ENCODE measurements at regions not wholly inside any gene's neighbourhood (a gene's known extent, or its start where the extent isn't known, plus 50 kb on each side); places are given as distances from the start of the nearest gene placed in this dataset.

GRCh38 chr6:145241039-145241438, 494.3 kb downstream of the EPM2A start:
- no peaks in the 10 kb centered on the region for H3K36me3 Mint-ChIP-seq (ENCODE audit: unreplicated experiment)

GRCh38 chr6:145241721-145242120, 493.6 kb downstream of the EPM2A start:
- no peak for DNase-seq
- Mint-ChIP-seq H3K9me3 (ENCODE audit: unreplicated experiment) (no peaks in the 10 kb centered on the region), H3K4me3 (ENCODE audit: unreplicated experiment) (no peak overlapping the region), H3K27ac (ENCODE audit: unreplicated experiment) (no peak overlapping the region), H3K27me3 (ENCODE audit: unreplicated experiment) (no peaks in the 10 kb centered on the region), H3K36me3 (ENCODE audit: unreplicated experiment) (no peaks in the 10 kb centered on the region), H3K4me1 (ENCODE audit: low read depth, unreplicated experiment) (no peaks in the 10 kb centered on the region)
- no peak for TF ChIP-seq CTCF (IDR thresholded peaks at IDR 0.05; ENCODE audit: partially characterized antibody, unreplicated experiment)

More at GRCh38 chr6:145241039-145241438, 494.3 kb downstream of the EPM2A start:
- H3K27ac Mint-ChIP-seq (ENCODE audit: unreplicated experiment), result no peak overlapping the region
- TF ChIP-seq CTCF (IDR thresholded peaks at IDR 0.05; ENCODE audit: partially characterized antibody, unreplicated experiment), result no peak
- H3K4me3 Mint-ChIP-seq (ENCODE audit: unreplicated experiment), result no peak overlapping the region
- H3K9me3 Mint-ChIP-seq (ENCODE audit: unreplicated experiment), result no peaks in the 10 kb centered on the region
- no peak for DNase-seq
- no peaks in the 10 kb centered on the region for H3K27me3 Mint-ChIP-seq (ENCODE audit: unreplicated experiment)
- H3K4me1 Mint-ChIP-seq (ENCODE audit: low read depth, unreplicated experiment), result no peaks in the 10 kb centered on the region

GRCh38 chr6:145244349-145245100, 490.8 kb downstream of the EPM2A start:
- Mint-ChIP-seq H3K27me3 (ENCODE audit: unreplicated experiment) (no peaks in the 10 kb centered on the region), H3K27ac (ENCODE audit: unreplicated experiment) (no peak overlapping the region), H3K4me1 (ENCODE audit: low read depth, unreplicated experiment) (no peaks in the 10 kb centered on the region), H3K4me3 (ENCODE audit: unreplicated experiment) (no peak overlapping the region), H3K36me3 (ENCODE audit: unreplicated experiment) (no peaks in the 10 kb centered on the region), H3K9me3 (ENCODE audit: unreplicated experiment) (no peaks in the 10 kb centered on the region)
- no peak for DNase-seq
- no peak for TF ChIP-seq CTCF (IDR thresholded peaks at IDR 0.05; ENCODE audit: partially characterized antibody, unreplicated experiment)

- TF ChIP-seq CTCF (IDR thresholded peaks at IDR 0.05; ENCODE audit: partially characterized antibody, unreplicated experiment), result no peak
- no peak for DNase-seq
- no peak overlapping the region for H3K4me3 Mint-ChIP-seq (ENCODE audit: unreplicated experiment)
- H3K27me3 Mint-ChIP-seq (ENCODE audit: unreplicated experiment), result no peaks in the 10 kb centered on the region
- H3K9me3 Mint-ChIP-seq (ENCODE audit: unreplicated experiment), result no peaks in the 10 kb centered on the region
- H3K4me1 Mint-ChIP-seq (ENCODE audit: low read depth, unreplicated experiment), result no peaks in the 10 kb centered on the region
- H3K36me3 Mint-ChIP-seq (ENCODE audit: unreplicated experiment), result no peaks in the 10 kb centered on the region
- H3K27ac Mint-ChIP-seq (ENCODE audit: unreplicated experiment), result no peak overlapping the region
Measured at GRCh38 chr6:145245119-145245518, 490.2 kb downstream of the EPM2A start.

GRCh38 chr6:145247692-145248419, 487.5 kb downstream of the EPM2A start:
- Mint-ChIP-seq H3K27ac (ENCODE audit: unreplicated experiment) (no peak overlapping the region), H3K9me3 (ENCODE audit: unreplicated experiment) (no peaks in the 10 kb centered on the region), H3K4me1 (ENCODE audit: low read depth, unreplicated experiment) (no peaks in the 10 kb centered on the region), H3K36me3 (ENCODE audit: unreplicated experiment) (no peaks in the 10 kb centered on the region), H3K27me3 (ENCODE audit: unreplicated experiment) (no peaks in the 10 kb centered on the region), H3K4me3 (ENCODE audit: unreplicated experiment) (no peak overlapping the region)
- TF ChIP-seq CTCF (IDR thresholded peaks at IDR 0.05; ENCODE audit: partially characterized antibody, unreplicated experiment), result no peak
- DNase-seq, result no peak
